ENCODE measurements at regions not wholly inside any gene's neighbourhood (a gene's known extent, or its start where the extent isn't known, plus 50 kb on each side); places are given as distances from the start of the nearest gene placed in this dataset.

DNA sequence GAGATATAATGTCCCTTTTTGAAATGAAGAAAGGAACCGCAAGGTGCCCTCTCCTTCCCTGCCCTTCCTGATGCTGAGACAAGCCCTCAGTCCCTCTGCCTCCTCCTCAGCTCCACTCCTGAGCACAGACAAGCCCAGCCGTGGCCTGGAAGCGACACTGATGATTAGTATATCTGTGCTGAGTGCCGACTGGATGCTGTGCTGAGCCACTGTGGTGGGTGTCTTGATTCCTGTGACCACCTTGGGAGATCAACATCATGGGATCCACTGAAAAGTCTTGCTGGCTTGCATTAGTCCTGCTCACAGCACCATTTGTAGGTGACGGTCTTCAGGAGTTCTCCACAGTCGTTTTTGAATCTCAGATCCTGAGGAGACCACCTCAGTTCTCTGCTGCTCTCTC lies 59.5 kb upstream of the HGFAC start:
- no peak for DNase-seq (ENCODE audit: low read depth)

DNA sequence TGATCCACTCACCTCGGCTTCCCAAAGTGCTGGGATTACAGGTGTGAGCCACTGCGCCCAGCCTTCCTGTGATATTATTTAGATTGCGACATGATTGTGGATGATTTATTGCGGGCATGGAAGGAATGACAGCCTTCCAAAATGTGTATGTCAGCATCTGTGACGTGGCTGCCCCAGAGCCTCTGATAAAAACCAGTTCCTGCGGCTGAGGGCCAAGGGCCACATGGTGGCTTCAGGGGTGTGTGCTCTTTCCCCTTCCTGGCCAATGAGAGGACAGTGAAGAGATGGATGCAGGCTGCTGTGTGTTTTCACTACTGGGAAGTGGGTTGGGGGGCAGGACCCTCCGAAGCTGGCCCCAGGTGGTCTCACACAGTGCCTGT lies 57.4 kb upstream of the HGFAC start:
- no peak for DNase-seq (ENCODE audit: low read depth)

DNA sequence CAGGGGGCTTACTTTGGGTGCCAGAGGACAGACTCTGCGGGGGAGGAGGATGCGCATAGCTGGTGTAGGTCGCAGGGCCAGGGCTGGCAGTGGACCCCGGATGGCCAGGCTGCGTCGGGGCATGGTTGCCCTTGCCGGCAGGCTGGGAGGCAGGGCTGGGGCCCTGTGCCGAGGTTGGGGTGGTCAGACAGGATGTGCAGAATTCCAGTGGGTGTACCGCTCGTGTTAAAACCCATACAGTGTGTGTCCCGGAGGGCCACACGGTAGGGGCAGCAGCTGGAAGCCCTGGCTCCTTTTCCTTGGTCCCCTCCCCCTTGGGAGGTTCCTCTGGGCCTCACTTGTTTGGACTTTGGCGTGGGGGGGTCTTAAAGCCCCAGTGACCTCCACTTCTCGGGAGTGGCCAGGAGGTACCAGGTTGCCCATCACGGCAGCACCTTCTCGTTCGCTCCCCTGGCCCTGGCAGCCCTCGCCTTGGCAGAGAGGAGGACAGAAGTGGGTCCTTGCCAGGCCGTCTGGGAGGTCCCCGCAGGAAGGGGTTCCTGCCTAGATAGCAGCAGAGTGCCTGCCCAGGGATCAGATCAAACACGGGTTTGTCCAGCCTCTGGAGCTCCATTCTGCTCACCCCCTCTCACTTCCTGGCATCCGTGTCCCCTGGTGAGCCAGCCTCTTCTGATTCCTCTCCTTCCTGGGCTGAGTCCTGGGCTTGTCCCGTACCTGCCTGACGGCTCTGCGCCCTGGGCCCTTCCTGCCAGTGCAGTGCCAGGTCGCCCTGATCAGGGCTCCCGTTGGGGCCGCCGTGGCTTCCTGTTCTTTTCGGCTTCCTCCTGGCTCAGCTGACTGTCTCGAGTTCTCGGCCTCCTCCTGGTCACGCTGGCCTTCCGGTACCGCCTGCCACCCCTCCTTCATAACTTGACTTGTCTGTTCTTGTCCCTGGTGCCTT lies 56.7 kb upstream of the HGFAC start:
- no peak for DNase-seq (ENCODE audit: low read depth)

DNA sequence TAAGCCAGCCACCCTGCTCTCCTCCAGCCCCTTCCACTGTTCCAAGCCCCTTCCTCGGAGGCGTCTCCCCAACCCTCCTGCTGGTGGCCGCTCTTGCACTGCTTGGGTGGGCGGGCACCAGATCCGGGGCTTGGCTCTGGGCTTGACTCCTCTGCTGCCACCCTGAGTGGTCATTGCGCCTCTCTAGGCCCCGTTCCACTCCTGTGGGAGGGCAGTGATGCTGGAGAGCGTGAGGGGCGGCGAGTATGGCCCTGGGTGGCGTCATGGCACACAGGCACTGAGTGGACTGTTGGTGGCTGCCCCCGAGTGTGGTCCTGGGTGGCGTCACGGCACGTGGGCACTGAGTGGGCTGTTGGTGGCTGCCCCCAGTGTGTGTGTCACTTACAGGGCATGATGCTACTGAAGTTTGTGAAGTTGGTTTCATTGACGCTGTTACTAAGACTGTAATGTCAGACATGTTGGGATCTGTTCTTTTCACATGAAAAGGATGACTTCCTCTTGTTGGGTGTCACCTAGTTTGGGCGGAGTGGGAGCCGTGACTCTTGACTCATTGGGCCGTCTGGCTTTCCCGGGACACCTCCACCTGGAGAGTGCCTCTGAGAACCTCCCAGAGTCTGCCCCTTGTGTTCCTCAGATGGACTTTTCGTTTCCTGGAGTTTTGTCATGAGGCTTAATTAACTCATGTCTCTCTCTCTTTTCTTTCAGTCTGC lies 55.9 kb upstream of the HGFAC start:
- DNase-seq (ENCODE audit: low read depth), result no peak

- no peak for DNase-seq (ENCODE audit: low read depth)
Observed at GRCh38 chr4:3386526-3386925, 55.2 kb upstream of the HGFAC start.

- no peak for DNase-seq (ENCODE audit: low read depth)
Observed at GRCh38 chr4:3387154-3387942, 54.4 kb upstream of the HGFAC start.

GRCh38 chr4:3387943-3388361 lies 53.8 kb upstream of the HGFAC start:
- peak; percentile 32 for DNase-seq (ENCODE audit: low read depth)

GRCh38 chr4:3388471-3389232 lies 53.1 kb upstream of the HGFAC start:
- DNase-seq (ENCODE audit: low read depth), result peak; percentile 66

DNA sequence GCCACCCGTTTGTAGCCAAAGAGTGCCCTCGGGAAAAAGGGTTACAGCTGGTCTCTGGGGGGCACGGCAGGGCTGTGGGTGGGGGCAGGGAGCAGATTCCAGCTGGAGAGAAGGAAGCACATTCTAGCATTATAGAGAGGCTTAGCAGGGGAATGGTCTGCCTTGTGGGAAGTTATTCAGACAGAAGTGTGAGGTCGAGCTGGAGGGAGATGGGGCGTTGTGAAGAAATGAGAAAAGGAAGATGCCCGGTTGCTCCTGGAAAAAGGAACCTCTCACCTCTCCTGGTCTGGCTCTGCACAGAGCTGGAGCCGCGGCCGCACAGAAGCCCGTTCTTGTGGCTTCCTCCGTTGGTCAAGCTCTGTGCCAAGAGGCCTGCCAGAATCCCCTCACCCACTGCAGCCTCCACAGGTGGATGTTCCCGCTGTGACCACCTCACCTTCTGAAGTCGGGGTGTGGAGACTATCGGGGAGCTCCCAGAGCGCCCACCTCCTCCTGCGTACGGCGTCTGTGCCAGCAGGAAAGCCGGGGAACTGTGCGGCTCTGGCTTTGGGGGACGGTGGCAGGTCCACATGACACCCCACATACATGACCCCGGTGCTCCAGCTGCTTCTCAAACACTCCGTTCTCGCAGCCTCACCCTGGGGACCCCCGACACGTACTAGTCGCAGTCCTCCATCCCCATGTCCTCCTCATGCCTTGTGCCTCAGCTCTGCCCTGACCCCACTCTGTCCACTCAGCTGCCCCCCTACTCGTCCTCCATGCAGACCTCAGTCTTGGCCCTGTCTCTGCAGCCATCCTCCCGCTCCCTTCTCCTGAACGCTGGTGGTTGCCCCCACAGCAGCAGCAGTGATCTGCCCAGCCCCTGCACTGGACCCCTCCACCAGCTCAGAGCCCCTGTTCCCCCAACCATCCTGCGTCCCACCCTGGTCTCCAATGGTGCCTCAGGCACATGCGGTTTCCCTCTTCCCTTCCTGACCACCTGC lies 52.2 kb upstream of the HGFAC start:
- DNase-seq (ENCODE audit: low read depth), result no peak

DNA sequence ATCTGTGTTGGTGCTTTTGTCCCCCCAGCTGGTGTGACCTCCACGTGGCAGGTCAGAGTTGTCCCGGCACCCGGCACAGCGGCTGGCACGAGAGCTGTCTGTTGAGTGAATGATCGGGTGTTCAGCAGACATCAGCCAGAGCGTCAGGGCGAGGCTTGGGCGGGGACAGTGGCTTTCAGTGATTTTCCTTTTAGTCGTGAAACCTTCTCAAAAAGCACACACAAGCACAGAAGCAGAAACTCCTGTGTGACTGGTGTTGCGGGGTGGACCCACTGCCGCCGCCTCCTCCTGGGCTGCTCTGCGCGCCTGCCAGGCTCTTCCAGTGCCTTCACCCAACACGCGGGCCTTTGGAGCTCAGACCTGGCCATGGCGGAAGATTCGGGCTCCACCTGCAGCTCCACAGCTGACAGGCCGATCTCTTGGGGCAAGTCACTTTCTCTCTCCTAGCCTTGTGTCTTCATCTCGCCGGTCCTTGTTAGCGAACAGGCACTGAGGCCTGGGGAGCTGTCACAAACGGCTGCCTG lies 51.4 kb upstream of the HGFAC start:
- no peak for DNase-seq (ENCODE audit: low read depth)

DNA sequence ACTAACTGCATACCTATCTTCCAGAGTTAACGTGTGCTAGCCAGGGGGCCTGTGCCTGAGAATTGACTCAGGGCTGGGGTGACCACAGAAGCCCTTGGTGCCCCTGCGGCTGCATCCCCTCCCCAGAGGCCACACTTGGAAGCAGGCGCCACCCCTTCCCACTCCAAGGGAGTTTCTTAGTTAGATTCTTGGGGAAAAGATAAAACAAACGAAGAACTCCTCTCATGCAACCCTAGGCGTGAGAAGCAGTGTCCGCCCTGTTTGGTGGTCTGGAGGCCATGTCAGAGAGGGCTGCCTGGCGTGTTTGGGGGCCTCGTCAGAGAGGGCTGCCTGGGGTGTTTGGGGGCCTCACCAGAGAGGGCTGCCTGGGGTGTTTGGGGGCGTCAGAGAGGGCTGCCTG lies 50.3 kb upstream of the HGFAC start:
- no peak for DNase-seq (ENCODE audit: low read depth)
